ENCODE measurements at regions not wholly inside any gene's neighbourhood (a gene's known extent, or its start where the extent isn't known, plus 50 kb on each side); places are given as distances from the start of the nearest gene placed in this dataset.
"Not testable (repeated sequence)": the region's sequence is repeated elsewhere in the genome, so short reads cannot be mapped to it uniquely, and the experiment has no call there.

GRCh38 chr3:162722337-162722736 is 1225.7 kb downstream of the OTOL1 start:
- Histone ChIP-seq H3K36me3 (ENCODE audit: insufficient read depth, low read length) (no peaks in the 10 kb centered on the region), H3F3A (ENCODE audit: low read depth) (no peaks in the 10 kb centered on the region), H3K9ac (ENCODE audit: low read depth, low read length, poor library complexity, severe bottlenecking) (no peak overlapping the region), H3K4me2 (ENCODE audit: low read depth, low read length, poor library complexity, severe bottlenecking) (no peak overlapping the region), H4K20me1 (ENCODE audit: insufficient read depth, low read length, poor library complexity, severe bottlenecking) (no peaks in the 10 kb centered on the region), H2AFZ (ENCODE audit: low read length) (no peak overlapping the region), H3K9me2 (replicated peaks; ENCODE audit: low read depth, low read length) (no peaks in the 10 kb centered on the region), H3K4me3 (ENCODE audit: low read length, poor library complexity, severe bottlenecking) (no peak overlapping the region), H3K79me2 (ENCODE audit: insufficient read depth, low read length) (no peaks in the 10 kb centered on the region), H3K27me3 (ENCODE audit: insufficient read depth, low read length, poor library complexity, severe bottlenecking) (no peaks in the 10 kb centered on the region), H3K9me3 (ENCODE audit: insufficient read depth, low read depth, low read length) (no peaks in the 10 kb centered on the region), H3K4me1 (ENCODE audit: insufficient read depth, low read length, poor library complexity, severe bottlenecking) (peaks cover 3% of the 10 kb centered on the region)
- TF ChIP-seq EZH2phosphoT487 (IDR thresholded peaks at IDR 0.05; ENCODE audit: borderline replicate concordance) = no peak

- H3K36me3 ChIP-seq (ENCODE audit: insufficient read depth, low read length); H3K9me3 ChIP-seq (ENCODE audit: insufficient read depth, low read depth, low read length); H3K9ac ChIP-seq (ENCODE audit: low read depth, low read length, poor library complexity, severe bottlenecking); H4K20me1 ChIP-seq (ENCODE audit: insufficient read depth, low read length, poor library complexity, severe bottlenecking); H3K79me2 ChIP-seq (ENCODE audit: insufficient read depth, low read length); H3K9me2 ChIP-seq (replicated peaks; ENCODE audit: low read depth, low read length); H2AFZ ChIP-seq (ENCODE audit: low read length); H3K4me3 ChIP-seq (ENCODE audit: low read length, poor library complexity, severe bottlenecking); H3K4me2 ChIP-seq (ENCODE audit: low read depth, low read length, poor library complexity, severe bottlenecking); H3K27me3 ChIP-seq (ENCODE audit: insufficient read depth, low read length, poor library complexity, severe bottlenecking); H3K4me1 ChIP-seq (ENCODE audit: insufficient read depth, low read length, poor library complexity, severe bottlenecking); H3F3A ChIP-seq (ENCODE audit: low read depth): not testable (repeated sequence)
Observed at GRCh38 chr3:162722796-162723195, 1226.2 kb downstream of the OTOL1 start.

DNA sequence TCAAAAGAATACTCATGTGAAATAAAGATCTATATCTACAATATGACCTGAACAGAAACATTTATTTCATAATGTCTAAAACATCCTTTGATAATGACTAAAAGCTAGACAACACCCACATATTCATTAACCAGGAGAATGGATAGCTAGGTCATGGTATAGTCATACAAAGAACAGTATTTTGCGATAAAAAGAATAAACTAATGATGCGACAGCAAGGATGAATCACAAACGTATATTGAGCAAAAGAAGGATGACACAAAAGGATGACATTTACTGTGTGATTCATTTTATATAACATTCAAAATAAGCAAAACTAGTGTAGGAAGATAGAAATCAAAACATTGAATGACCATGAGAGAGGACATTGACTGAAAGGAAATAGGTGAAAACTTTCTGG is 1233.1 kb downstream of the OTOL1 start:
- Histone ChIP-seq H3K4me2 (ENCODE audit: low read depth, low read length, poor library complexity, severe bottlenecking) (no peak overlapping the region), H3K9me2 (replicated peaks; ENCODE audit: low read depth, low read length) (no peaks in the 10 kb centered on the region), H3K9me3 (ENCODE audit: insufficient read depth, low read depth, low read length) (no peaks in the 10 kb centered on the region), H3K79me2 (ENCODE audit: insufficient read depth, low read length) (no peaks in the 10 kb centered on the region), H3K36me3 (ENCODE audit: insufficient read depth, low read length) (no peaks in the 10 kb centered on the region), H2AFZ (ENCODE audit: low read length) (no peak overlapping the region), H3K4me3 (ENCODE audit: low read length, poor library complexity, severe bottlenecking) (no peak overlapping the region), H3K4me1 (ENCODE audit: insufficient read depth, low read length, poor library complexity, severe bottlenecking) (no peaks in the 10 kb centered on the region), H4K20me1 (ENCODE audit: insufficient read depth, low read length, poor library complexity, severe bottlenecking) (no peaks in the 10 kb centered on the region), H3K27me3 (ENCODE audit: insufficient read depth, low read length, poor library complexity, severe bottlenecking) (no peaks in the 10 kb centered on the region), H3F3A (ENCODE audit: low read depth) (no peaks in the 10 kb centered on the region), H3K9ac (ENCODE audit: low read depth, low read length, poor library complexity, severe bottlenecking) (no peak overlapping the region)
- TF ChIP-seq CTCF (conservative IDR thresholded peaks at IDR 0.05; ENCODE audit: low read length) (no peak), EZH2phosphoT487 (IDR thresholded peaks at IDR 0.05; ENCODE audit: borderline replicate concordance) (no peak)

GRCh38 chr3:162731961-162732360 is 1235.4 kb downstream of the OTOL1 start:
- not testable (repeated sequence) for H3K4me2 ChIP-seq (ENCODE audit: low read depth, low read length, poor library complexity, severe bottlenecking); H3K4me1 ChIP-seq (ENCODE audit: insufficient read depth, low read length, poor library complexity, severe bottlenecking); H3K27me3 ChIP-seq (ENCODE audit: insufficient read depth, low read length, poor library complexity, severe bottlenecking)

DNA sequence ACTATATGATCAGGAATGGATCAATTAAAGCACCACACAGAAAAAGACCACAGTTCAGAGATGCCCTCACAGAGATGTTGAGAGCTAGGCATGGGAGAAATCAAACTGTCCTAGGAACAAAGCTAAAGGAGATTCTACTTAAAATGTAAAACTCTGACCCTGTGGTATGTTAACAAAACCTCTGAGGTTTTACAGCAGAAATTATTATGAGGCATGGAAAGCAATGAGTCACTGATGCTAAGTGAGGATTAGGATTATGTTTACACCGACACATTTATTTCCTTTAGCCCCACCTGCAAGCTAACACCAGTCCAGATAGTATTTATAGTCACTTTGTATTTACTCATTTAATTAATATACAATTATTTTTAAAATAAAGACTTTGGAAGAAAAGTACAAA is 1242.2 kb downstream of the OTOL1 start:
- TF ChIP-seq EZH2phosphoT487 (IDR thresholded peaks at IDR 0.05; ENCODE audit: borderline replicate concordance) (no peak), CTCF (conservative IDR thresholded peaks at IDR 0.05; ENCODE audit: low read length) (no peak)
- Histone ChIP-seq H3K27me3 (ENCODE audit: insufficient read depth, low read length, poor library complexity, severe bottlenecking) (no peaks in the 10 kb centered on the region), H3K79me2 (ENCODE audit: insufficient read depth, low read length) (no peaks in the 10 kb centered on the region), H3K4me2 (ENCODE audit: low read depth, low read length, poor library complexity, severe bottlenecking) (no peak overlapping the region), H3F3A (ENCODE audit: low read depth) (no peaks in the 10 kb centered on the region), H3K9me3 (ENCODE audit: insufficient read depth, low read depth, low read length) (no peaks in the 10 kb centered on the region), H2AFZ (ENCODE audit: low read length) (no peak overlapping the region), H4K20me1 (ENCODE audit: insufficient read depth, low read length, poor library complexity, severe bottlenecking) (no peaks in the 10 kb centered on the region), H3K36me3 (ENCODE audit: insufficient read depth, low read length) (no peaks in the 10 kb centered on the region), H3K9ac (ENCODE audit: low read depth, low read length, poor library complexity, severe bottlenecking) (no peak overlapping the region), H3K9me2 (replicated peaks; ENCODE audit: low read depth, low read length) (no peaks in the 10 kb centered on the region), H3K4me1 (ENCODE audit: insufficient read depth, low read length, poor library complexity, severe bottlenecking) (no peaks in the 10 kb centered on the region), H3K4me3 (ENCODE audit: low read length, poor library complexity, severe bottlenecking) (no peak overlapping the region)

More at GRCh38 chr3:162731961-162732360, 1235.4 kb downstream of the OTOL1 start:
- not testable (repeated sequence) for H3K9ac ChIP-seq (ENCODE audit: low read depth, low read length, poor library complexity, severe bottlenecking); H2AFZ ChIP-seq (ENCODE audit: low read length); H4K20me1 ChIP-seq (ENCODE audit: insufficient read depth, low read length, poor library complexity, severe bottlenecking); H3K36me3 ChIP-seq (ENCODE audit: insufficient read depth, low read length); H3K4me3 ChIP-seq (ENCODE audit: low read length, poor library complexity, severe bottlenecking); H3K9me2 ChIP-seq (replicated peaks; ENCODE audit: low read depth, low read length); H3K9me3 ChIP-seq (ENCODE audit: insufficient read depth, low read depth, low read length); H3K79me2 ChIP-seq (ENCODE audit: insufficient read depth, low read length); H3F3A ChIP-seq (ENCODE audit: low read depth)

All from Loucy (cell line).